ENCODE measurements at regions not wholly inside any gene's neighbourhood (a gene's known extent, or its start where the extent isn't known, plus 50 kb on each side); places are given as distances from the start of the nearest gene placed in this dataset.

DNA sequence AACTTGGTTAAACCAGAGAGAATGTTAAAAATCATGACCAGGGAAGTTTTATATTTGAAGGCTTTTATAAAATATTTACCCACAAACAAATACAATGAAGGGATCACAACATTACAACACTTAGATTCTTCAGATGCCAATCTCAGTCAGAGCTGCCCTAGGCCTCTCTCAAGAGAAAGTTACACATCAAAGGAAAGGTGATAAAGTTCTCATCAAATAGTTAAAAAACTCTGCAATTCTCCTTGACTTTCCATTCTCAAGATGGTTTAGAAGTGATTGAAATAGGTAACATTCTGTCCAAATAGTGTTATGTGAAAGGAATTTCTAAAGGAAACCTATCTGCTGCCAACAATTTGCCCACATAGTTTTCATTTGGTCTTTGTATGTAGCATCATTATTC lies 1115.2 kb upstream of the MIR17HG start:
- TF ChIP-seq CTCF (IDR thresholded peaks at IDR 0.05) = no peak
- Mint-ChIP-seq H3K27me3 (ENCODE audit: low read depth in 2 of 2) (no peaks in the 10 kb centered on the region), H3K4me3 (no peak overlapping the region), H3K9me3 (peaks cover 15 to 18% of the 10 kb centered on the region in 2 donors), H3K27ac (no peak overlapping the region), H3K4me1 (no peaks in the 10 kb centered on the region), H3K36me3 (peaks cover 16% of the 10 kb centered on the region)
- DNase-seq = no peak
- no peaks in the 10 kb centered on the region for H3K27me3 ChIP-seq (ENCODE audit: control insufficient read depth, insufficient read depth, low read length)
- ATAC-seq = no peak
- H3K4me3 ChIP-seq (ENCODE audit: low read length) = no peak overlapping the region
- no peaks in the 10 kb centered on the region for H3K36me3 ChIP-seq (ENCODE audit: control insufficient read depth, insufficient read depth, low read length)
- peaks cover 15% of the 10 kb centered on the region for H3K9me3 ChIP-seq (ENCODE audit: control insufficient read depth, insufficient read depth, low read length)
- H3K4me1 ChIP-seq (ENCODE audit: control insufficient read depth, insufficient read depth, low read length) = no peaks in the 10 kb centered on the region
- intact Hi-C loops (cut with micrococcal nuclease) = no loop called here
- H3K27ac ChIP-seq (ENCODE audit: low read length) = no peak overlapping the region

DNA sequence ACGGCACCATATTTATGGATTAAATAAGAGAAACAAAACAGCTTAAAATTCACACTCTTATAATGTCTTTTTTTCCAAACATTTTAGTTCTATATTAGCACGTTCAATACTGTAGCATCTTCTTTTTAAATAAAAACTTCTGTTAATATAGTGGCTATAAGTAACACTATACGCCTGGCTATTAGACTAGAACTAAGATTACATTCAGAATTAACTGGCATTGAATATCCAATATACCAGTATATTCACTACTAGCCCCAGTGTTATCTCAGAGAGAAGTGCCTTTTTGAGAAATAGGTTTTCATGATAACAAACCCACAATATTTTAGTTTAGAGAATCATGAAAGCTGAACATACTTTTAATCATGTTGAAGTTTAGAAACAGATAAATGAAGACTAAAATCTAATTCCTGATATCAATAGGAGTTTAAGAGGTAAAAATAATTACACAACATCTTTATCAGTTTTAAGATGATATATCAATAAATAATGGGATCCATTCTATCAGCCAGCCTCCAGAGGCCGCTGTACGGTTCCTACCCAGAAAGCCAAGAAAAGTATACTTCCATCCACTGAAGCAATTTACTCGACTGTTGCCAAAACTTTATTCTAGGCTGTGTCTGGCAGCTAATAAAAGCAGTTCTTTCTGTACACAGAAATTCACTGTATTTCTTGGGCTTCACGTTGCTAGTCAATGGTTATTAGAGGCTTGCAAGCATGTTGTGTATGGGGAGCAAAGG lies 1113.4 kb upstream of the MIR17HG start:
- Mint-ChIP-seq H3K27ac (no peak overlapping the region), H3K9me3 (peaks cover 18 to 20% of the 10 kb centered on the region in 2 donors), H3K36me3 (peaks cover 16% of the 10 kb centered on the region), H3K4me1 (no peaks in the 10 kb centered on the region), H3K27me3 (ENCODE audit: low read depth in 2 of 2) (no peaks in the 10 kb centered on the region), H3K4me3 (no peak overlapping the region)
- 82% methylated on average over 4 of the region's 7 CpGs for WGBS (ENCODE audit: insufficient coverage)
- Histone ChIP-seq H3K4me3 (ENCODE audit: low read length) (no peak overlapping the region), H3K9me3 (ENCODE audit: control insufficient read depth, insufficient read depth, low read length) (peaks cover 15% of the 10 kb centered on the region), H3K4me1 (ENCODE audit: control insufficient read depth, insufficient read depth, low read length) (no peaks in the 10 kb centered on the region), H3K27ac (ENCODE audit: low read length) (no peak overlapping the region), H3K36me3 (ENCODE audit: control insufficient read depth, insufficient read depth, low read length) (no peaks in the 10 kb centered on the region), H3K27me3 (ENCODE audit: control insufficient read depth, insufficient read depth, low read length) (no peaks in the 10 kb centered on the region)
- no peak for TF ChIP-seq CTCF (IDR thresholded peaks at IDR 0.05)
- DNase-seq (no peak), ATAC-seq (no peak)
- intact Hi-C loops (cut with micrococcal nuclease) = no loop called here

GRCh38 chr13:90237852-90238251 lies 1109.6 kb upstream of the MIR17HG start:
- no peak for TF ChIP-seq CTCF (IDR thresholded peaks at IDR 0.05)
- DNase-seq = no peak
- H3K9me3 Mint-ChIP-seq = peaks cover 16 to 20% of the 10 kb centered on the region in 2 donors
- H3K27me3 Mint-ChIP-seq (ENCODE audit: low read depth in 2 of 2) = no peaks in the 10 kb centered on the region
- no peaks in the 10 kb centered on the region for H3K9me3 ChIP-seq (ENCODE audit: control insufficient read depth, insufficient read depth, low read length)
- no peak overlapping the region for H3K4me3 Mint-ChIP-seq
- no peak for ATAC-seq
- H3K4me1 ChIP-seq (ENCODE audit: control insufficient read depth, insufficient read depth, low read length) = no peaks in the 10 kb centered on the region
- no peak overlapping the region for H3K27ac ChIP-seq (ENCODE audit: low read length)
- H3K4me3 ChIP-seq (ENCODE audit: low read length) = no peak overlapping the region
- peaks cover 24% of the 10 kb centered on the region for H3K36me3 Mint-ChIP-seq
- no peaks in the 10 kb centered on the region for H3K36me3 ChIP-seq (ENCODE audit: control insufficient read depth, insufficient read depth, low read length)
- no peaks in the 10 kb centered on the region for H3K4me1 Mint-ChIP-seq
- H3K27ac Mint-ChIP-seq = no peak overlapping the region
- no peaks in the 10 kb centered on the region for H3K27me3 ChIP-seq (ENCODE audit: control insufficient read depth, insufficient read depth, low read length)
- intact Hi-C loops (cut with micrococcal nuclease) = no loop called here

DNA sequence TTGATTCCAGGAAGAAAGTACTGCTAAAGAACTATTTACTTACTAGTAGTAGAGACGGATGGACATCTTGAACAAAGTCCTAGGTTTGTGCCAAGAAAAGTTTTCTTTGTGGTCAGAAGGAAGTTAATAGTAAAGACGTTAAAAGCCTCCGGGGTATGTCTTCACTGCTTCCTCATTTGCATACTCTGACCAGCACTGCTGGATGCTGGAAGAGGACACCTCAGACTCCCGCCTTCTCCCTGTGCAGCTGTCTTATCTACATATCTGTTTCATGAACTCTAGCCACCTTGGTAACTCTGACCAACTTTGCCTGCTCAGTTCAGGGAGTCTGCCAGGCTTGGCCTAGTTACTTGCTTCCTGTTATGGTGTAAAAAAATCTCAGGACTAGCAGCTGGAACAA lies 1109.1 kb upstream of the MIR17HG start:
- ATAC-seq (no peak), DNase-seq (no peak)
- H3K27me3 Mint-ChIP-seq (ENCODE audit: low read depth in 2 of 2) = no peaks in the 10 kb centered on the region
- WGBS (ENCODE audit: insufficient coverage) = 68% methylated on average over 4 of the region's 4 CpGs
- TF ChIP-seq CTCF (IDR thresholded peaks at IDR 0.05) = no peak
- H3K4me1 Mint-ChIP-seq = no peaks in the 10 kb centered on the region
- intact Hi-C loops (cut with micrococcal nuclease) = no loop called here
- peaks cover 16 to 20% of the 10 kb centered on the region in 2 donors for H3K9me3 Mint-ChIP-seq
- Histone ChIP-seq H3K4me3 (ENCODE audit: low read length) (no peak overlapping the region), H3K36me3 (ENCODE audit: control insufficient read depth, insufficient read depth, low read length) (no peaks in the 10 kb centered on the region), H3K27ac (ENCODE audit: low read length) (no peak overlapping the region), H3K4me1 (ENCODE audit: control insufficient read depth, insufficient read depth, low read length) (no peaks in the 10 kb centered on the region), H3K27me3 (ENCODE audit: control insufficient read depth, insufficient read depth, low read length) (no peaks in the 10 kb centered on the region), H3K9me3 (ENCODE audit: control insufficient read depth, insufficient read depth, low read length) (no peaks in the 10 kb centered on the region)
- H3K36me3 Mint-ChIP-seq = peaks cover 24% of the 10 kb centered on the region
- no peak overlapping the region for H3K27ac Mint-ChIP-seq
- H3K4me3 Mint-ChIP-seq = no peak overlapping the region
